GM21576 (cell line): ENCODE measurements at regions not wholly inside any gene's neighbourhood (a gene's known extent, or its start where the extent isn't known, plus 50 kb on each side); places are given as distances from the start of the nearest gene placed in this dataset.
"Not testable (repeated sequence)": the region's sequence is repeated elsewhere in the genome, so short reads cannot be mapped to it uniquely, and the experiment has no call there.

Source experiments
- ATAC-seq: cut with Tn5 transposase; IDR thresholded peaks from one replicate; pipeline ENCODE4 v1.9.1; 2021; ENCODE audit warnings: mild to moderate bottlenecking, moderate library complexity; ENCODE audit not compliant: unreplicated experiment

- ATAC-seq, result no peak
Measured at GRCh38 chr3:56927855-56928254, 126.1 kb upstream of the ARHGEF3 start.

GRCh38 chr3:56926947-56927282 is 125.2 kb upstream of the ARHGEF3 start:
- ATAC-seq, result no peak

- no peak for ATAC-seq
Measured at GRCh38 chr3:56926243-56926946, 124.6 kb upstream of the ARHGEF3 start.

DNA sequence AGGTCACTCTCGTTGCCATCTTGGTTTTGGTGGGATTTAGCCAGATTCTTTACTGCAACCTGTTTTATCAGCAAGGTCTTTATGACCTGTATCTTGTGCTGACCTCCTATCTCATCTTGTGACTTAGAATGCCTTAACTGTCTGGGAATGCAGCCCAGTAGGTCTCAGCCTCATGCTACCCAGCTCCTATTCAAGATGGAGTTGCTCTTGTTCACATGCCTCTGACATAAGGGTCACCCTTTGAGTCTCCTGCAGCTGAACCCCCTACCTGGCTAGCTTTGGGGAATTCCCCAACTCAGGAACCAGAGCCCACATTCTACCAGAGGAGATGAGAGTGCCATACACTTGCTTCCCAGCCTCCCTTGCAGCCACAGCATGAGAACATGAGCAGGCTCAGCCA is 123.0 kb upstream of the ARHGEF3 start:
- ATAC-seq, result not testable (repeated sequence)

GRCh38 chr3:56923526-56924224 is 121.9 kb upstream of the ARHGEF3 start:
- ATAC-seq, result no peak

DNA sequence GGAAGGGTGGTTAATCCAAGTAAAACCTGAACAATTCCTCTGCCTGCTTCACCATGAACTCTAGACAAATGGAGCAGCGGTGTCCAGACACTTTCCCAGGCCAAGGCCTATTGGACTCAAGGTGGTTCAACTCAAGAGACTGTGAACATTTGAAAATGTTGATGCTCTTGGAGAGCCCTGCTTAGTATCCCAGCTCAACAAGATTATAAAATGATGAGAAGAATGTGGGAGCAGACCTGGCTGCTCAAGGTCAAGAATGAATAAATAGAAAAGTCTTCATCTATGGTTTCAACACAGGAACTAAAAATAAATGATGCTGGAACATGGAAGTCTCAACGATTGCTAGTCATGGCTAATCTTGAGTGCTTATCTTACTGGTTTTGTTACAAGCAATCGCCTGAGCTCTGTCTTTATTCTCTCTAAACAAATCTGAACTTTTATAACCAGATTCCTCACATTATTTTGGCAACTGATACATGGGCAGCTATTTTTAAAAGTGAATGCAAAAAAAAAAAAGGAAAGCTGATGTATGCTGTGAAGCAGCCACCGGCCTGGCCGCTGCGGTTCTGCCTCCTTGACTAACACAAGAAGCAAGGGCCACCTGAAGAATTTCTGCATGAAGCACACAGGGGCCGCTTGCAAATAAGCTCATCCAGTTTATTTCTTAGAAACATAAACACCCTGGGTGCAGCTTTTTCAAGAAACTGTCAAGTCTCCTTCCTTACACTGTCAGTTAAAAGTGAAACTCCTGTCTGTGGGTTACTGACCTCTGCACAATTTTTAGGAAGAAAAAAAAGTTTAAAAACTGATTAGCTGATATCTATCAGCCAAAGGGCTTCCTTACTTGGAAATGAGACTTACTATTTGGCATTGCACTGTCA is 120.1 kb upstream of the ARHGEF3 start:
- no peak for ATAC-seq

DNA sequence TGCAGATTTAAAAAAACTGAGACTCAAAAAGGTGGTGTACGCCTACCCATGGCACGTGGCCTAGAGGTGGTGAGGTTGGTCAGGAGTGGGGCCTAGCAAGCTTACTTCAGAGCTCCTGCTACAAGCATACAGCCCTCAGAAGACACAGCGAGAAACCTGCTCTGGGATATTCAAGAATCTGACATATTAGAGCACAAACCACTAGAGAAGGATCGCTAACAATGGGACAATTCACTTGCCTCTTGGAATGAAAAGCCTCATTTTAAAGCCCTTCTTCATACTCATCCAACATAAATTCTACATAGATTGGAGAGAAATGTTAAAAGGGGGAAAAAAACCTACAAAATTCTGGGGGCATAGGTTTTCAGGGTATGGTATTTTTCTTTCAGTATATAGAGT is 118.0 kb upstream of the ARHGEF3 start:
- no peak for ATAC-seq

DNA sequence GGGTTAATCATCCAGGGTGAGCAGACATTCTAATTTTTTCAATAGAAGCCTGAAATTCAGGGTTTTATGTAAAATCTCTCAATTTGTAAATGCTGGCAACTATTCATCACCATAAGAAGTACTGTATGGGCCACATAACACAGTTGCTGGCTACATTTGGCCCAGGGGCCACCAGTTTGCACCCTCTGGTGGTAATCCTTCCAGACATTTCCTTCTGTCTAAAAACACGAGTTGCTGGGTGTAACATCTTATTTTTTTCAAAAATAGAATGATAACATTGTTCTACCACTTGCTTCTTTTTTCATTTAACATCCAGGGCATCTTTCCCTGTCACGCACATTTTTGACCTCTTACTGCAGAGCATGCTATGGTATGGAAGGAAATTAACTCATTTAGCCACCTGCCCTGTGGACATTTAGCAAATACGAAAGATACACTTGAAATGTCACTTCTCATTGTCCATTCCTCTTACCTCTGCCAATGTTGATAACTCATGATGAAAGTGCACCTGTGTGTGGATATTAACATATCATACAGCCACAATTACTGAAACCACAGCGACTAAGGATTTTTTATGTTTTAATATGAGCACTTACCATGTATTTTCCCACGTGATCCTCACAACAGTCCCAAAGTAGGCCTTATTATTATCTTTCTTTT is 117.5 kb upstream of the ARHGEF3 start:
- no peak for ATAC-seq

DNA sequence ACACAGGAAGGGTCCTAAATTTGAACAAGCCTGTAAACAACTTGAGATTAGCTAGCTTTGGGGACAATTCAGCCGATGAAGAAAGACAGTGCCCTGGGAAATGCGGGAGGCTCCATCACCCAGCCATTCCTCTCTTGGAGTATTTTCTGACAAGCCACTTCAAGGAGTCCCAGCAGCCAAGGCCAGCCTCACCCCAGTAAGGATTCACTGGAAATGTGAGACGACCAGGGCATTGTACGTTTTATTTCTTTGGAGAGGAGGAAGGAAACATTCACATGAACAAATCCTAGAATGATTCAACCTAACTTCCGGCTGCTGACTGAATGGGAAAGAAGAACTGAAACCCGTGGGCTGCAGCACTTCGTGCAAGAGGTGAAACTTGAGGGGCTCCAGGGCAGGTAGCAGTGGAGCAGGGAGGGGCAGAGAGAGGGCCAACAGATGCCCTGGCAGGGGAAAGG is 116.4 kb upstream of the ARHGEF3 start:
- ATAC-seq, result peak; percentile 40

GRCh38 chr3:56917361-56918110 is 115.8 kb upstream of the ARHGEF3 start:
- peak; percentile 59 for ATAC-seq

- ATAC-seq, result no peak
Measured at GRCh38 chr3:56916716-56917360, 115.1 kb upstream of the ARHGEF3 start.

GRCh38 chr3:56915966-56916586 is 114.3 kb upstream of the ARHGEF3 start:
- peak; percentile 46 for ATAC-seq

GRCh38 chr3:56914646-56915045 is 112.9 kb upstream of the ARHGEF3 start:
- no peak for ATAC-seq

DNA sequence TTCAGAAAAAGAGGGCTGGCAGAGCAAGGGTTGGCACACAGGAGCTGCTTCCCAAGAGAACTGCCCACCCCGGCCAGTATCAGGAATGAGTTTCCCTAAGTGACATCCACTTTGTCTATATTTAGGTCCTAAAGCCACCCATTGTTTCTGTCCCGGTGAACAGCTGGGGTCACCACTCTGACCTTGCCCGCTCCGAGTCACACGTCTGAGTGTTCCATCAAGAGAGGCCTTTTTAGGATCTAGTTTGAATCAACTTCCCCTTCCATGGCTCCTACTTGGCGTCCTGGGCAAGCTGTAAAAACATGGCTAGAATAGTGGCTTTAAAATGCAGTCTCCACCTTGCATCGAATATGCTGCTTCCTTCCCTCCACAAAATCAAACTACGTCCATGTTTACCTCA is 109.6 kb upstream of the ARHGEF3 start:
- no peak for ATAC-seq

- ATAC-seq, result no peak
Measured at GRCh38 chr3:56909349-56909748, 107.6 kb upstream of the ARHGEF3 start.

DNA sequence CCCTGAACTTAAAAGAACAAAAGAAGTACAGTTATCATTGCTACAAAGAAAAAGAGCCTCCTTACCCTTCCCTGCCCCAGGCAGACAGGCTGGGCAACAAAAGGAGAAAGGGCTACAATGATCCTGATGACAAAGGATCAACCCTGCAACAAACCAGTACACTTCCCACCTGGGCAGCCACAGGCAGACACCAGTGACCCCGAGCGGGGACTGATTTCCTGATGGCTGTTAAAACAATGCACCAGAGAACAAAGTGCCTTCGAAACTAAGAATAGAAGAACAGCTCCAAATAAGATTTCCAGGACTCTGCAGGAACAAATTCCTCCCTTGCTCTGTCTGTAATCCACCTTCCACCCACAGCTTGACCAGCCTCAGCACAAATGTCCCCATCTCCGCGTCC is 106.3 kb upstream of the ARHGEF3 start:
- no peak for ATAC-seq

DNA sequence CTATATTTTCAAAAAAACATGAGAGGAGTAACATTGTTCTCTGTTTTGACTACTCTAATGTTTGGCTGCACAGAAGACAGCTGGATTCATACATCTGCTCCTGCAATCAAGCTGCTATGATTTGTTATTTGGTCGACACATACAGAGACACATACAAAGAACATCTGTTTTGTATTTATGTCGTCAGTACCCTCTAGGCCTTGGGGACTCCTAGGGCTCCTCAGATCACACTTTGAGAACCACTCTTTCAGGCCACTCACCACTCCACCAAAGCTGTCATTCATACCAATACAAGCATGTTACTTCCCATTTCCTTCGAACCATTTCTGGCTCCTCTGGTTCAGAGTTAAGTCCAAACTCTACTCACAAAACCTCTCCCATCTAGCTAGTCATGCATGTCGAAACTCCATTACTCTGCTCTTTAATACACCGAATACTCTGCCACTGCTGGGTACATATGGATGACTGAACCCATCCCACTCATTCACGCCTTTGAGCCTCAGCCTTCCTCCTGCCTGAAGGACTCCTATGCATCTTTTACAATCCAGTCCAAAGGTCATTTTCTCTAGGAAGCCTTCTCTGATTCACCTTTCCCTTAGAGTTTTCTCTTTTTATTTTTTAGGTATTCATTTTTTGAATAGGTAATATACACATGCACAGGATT is 102.9 kb upstream of the ARHGEF3 start:
- no peak for ATAC-seq

- ATAC-seq, result no peak
Measured at GRCh38 chr3:56903231-56903782, 101.6 kb upstream of the ARHGEF3 start.
